KMS-11 (cell line): ENCODE measurements at regions not wholly inside any gene's neighbourhood (a gene's known extent, or its start where the extent isn't known, plus 50 kb on each side); places are given as distances from the start of the nearest gene placed in this dataset.

ENCODE experiments used
- H2AFZ ChIP-seq: fragments of 200-600 bp; sonication (generic); 2 replicates; pipeline ENCODE4 v1.6.1; 2016; ENCODE audit warnings: antibody characterized with exemption, mixed run types, low read depth
- H3K27ac ChIP-seq: fragments of 200-600 bp; sonication (generic); 2 replicates; pipeline ENCODE4 v1.6.1; 2016; ENCODE audit warnings: mild to moderate bottlenecking, mixed run types
- H3K27me3 ChIP-seq: fragments of 200-600 bp; sonication (generic); 2 replicates; pipeline ENCODE4 v1.6.1; 2017; ENCODE audit warnings: mild to moderate bottlenecking, low read depth, mixed run types, moderate library complexity; ENCODE audit not compliant: insufficient read depth
- H3K36me3 ChIP-seq: fragments of 200-600 bp; sonication (generic); 2 replicates; pipeline ENCODE4 v1.6.1; 2017; ENCODE audit warnings: mild to moderate bottlenecking, mixed run types; ENCODE audit not compliant: insufficient read depth
- H3K4me1 ChIP-seq: fragments of 200-600 bp; sonication (generic); 2 replicates; pipeline ENCODE4 v1.6.1; 2016; ENCODE audit warnings: mild to moderate bottlenecking, low read depth, mixed run types; ENCODE audit not compliant: poor library complexity, severe bottlenecking
- H3K4me2 ChIP-seq: fragments of 200-600 bp; sonication (generic); 2 replicates; pipeline ENCODE4 v1.7.0; 2016; ENCODE audit warnings: mild to moderate bottlenecking, mixed run types
- H3K4me3 ChIP-seq: fragments of 200-600 bp; sonication (generic); IDR thresholded peaks from 2 replicates; pipeline ENCODE4 v1.6.1; 2017; ENCODE audit warnings: low read depth, low read length, mixed read lengths; ENCODE audit not compliant: insufficient read depth
- H3K79me2 ChIP-seq: fragments of 200-600 bp; sonication (generic); 2 replicates; pipeline ENCODE4 v1.6.1; 2016; ENCODE audit warnings: low read depth, mixed run types; ENCODE audit not compliant: insufficient read depth
- H3K9ac ChIP-seq: fragments of 200-600 bp; sonication (generic); 2 replicates; pipeline ENCODE4 v1.6.1; 2016; ENCODE audit warnings: mild to moderate bottlenecking, mixed run types
- H4K20me1 ChIP-seq: fragments of 200-600 bp; sonication (generic); 2 replicates; pipeline ENCODE4 v1.6.1; 2016; ENCODE audit warnings: mild to moderate bottlenecking, mixed run types; ENCODE audit not compliant: insufficient read depth
- CTCF ChIP-seq: fragments of 200-600 bp; sonication (generic); conservative IDR thresholded peaks from 2 replicates; pipeline ENCODE4 v1.6.1; 2017; ENCODE audit warnings: low read depth, mild to moderate bottlenecking, antibody characterized with exemption, low read length, moderate library complexity, mixed read lengths

GRCh38 chr2:183214680-183215079 lies 90.4 kb downstream of the NUP35 start:
- Histone ChIP-seq H3K4me2 (peak overlapping the region; percentile 41; the same call in 1 of the 2 replicates), H3K4me3 (no peak overlapping the region), H3K79me2 (no peaks in the 10 kb centered on the region), H3K27me3 (no peaks in the 10 kb centered on the region), H3K9ac (no peak overlapping the region), H3K36me3 (no peaks in the 10 kb centered on the region), H3K4me1 (peaks cover 43% of the 10 kb centered on the region), H3K27ac (peak overlapping the region; percentile 31; the same call in 1 of the 2 replicates), H4K20me1 (no peaks in the 10 kb centered on the region), H2AFZ (no peak overlapping the region)
- no peak for TF ChIP-seq CTCF

GRCh38 chr2:183215917-183216316 lies 91.7 kb downstream of the NUP35 start:
- Histone ChIP-seq H3K4me2 (no peak overlapping the region), H3K4me3 (no peak overlapping the region), H4K20me1 (no peaks in the 10 kb centered on the region), H3K4me1 (peaks cover 43% of the 10 kb centered on the region), H3K79me2 (no peaks in the 10 kb centered on the region), H3K36me3 (no peaks in the 10 kb centered on the region), H3K27me3 (no peaks in the 10 kb centered on the region), H3K27ac (no peak overlapping the region), H3K9ac (no peak overlapping the region), H2AFZ (no peak overlapping the region)
- no peak for TF ChIP-seq CTCF

- no peak overlapping the region for H3K4me2 ChIP-seq
- no peaks in the 10 kb centered on the region for H3K79me2 ChIP-seq
- no peak overlapping the region for H3K27ac ChIP-seq
- no peaks in the 10 kb centered on the region for H3K36me3 ChIP-seq
- H4K20me1 ChIP-seq = no peaks in the 10 kb centered on the region
- H2AFZ ChIP-seq = no peak overlapping the region
- H3K27me3 ChIP-seq = no peaks in the 10 kb centered on the region
- no peak for TF ChIP-seq CTCF
- no peak overlapping the region for H3K4me3 ChIP-seq
- no peak overlapping the region for H3K9ac ChIP-seq
- H3K4me1 ChIP-seq = peaks cover 20% of the 10 kb centered on the region
Measured at GRCh38 chr2:183219888-183220287, 95.6 kb downstream of the NUP35 start.

- H3K79me2 ChIP-seq = no peaks in the 10 kb centered on the region
- H3K4me2 ChIP-seq = no peak overlapping the region
- H3K9ac ChIP-seq = no peak overlapping the region
- no peaks in the 10 kb centered on the region for H3K27me3 ChIP-seq
- TF ChIP-seq CTCF = no peak
- peaks cover 13% of the 10 kb centered on the region for H3K4me1 ChIP-seq
- H2AFZ ChIP-seq = no peak overlapping the region
- H3K27ac ChIP-seq = no peak overlapping the region
- no peaks in the 10 kb centered on the region for H3K36me3 ChIP-seq
- H4K20me1 ChIP-seq = no peaks in the 10 kb centered on the region
- H3K4me3 ChIP-seq = no peak overlapping the region
Measured at GRCh38 chr2:183222751-183223150, 98.5 kb downstream of the NUP35 start.
